Right lobe of liver (tissue), 6 donors: ENCODE measurements at regions not wholly inside any gene's neighbourhood (a gene's known extent, or its start where the extent isn't known, plus 50 kb on each side); places are given as distances from the start of the nearest gene placed in this dataset.

ENCODE experiments used
- ATAC-seq, 4 donors: fragments of 200-7000 bp; cut with Tn5 transposase; one replicate each; pipeline ENCODE4 v1.9.1; 2020; ENCODE audit warnings: mild to moderate bottlenecking in 4 of 4, moderate library complexity in 4 of 4
- DNase-seq, 3 donors: peaks; one replicate each; pipeline ENCODE4 v3.0.0-alpha.2; 2020
- H3K27ac ChIP-seq, 3 donors: fragments of 200-600 bp; one replicate each; pipeline ENCODE4 v1.8.0; 2022
- H3K27me3 ChIP-seq, 2 donors: fragments of 200-600 bp; one replicate each; pipeline ENCODE4 v1.8.0; 2022
- H3K36me3 ChIP-seq, 4 donors: fragments of 200-600 bp; sonication (generic) in 1 of 4; one replicate each; pipeline versions ENCODE4 v1.5.1 to v1.8.0; 2017 to 2022; ENCODE audit warnings: control low read depth in 1 of 4
- H3K4me1 ChIP-seq, 4 donors: fragments of 200-600 bp; sonication (generic) in 1 of 4; one replicate each; pipeline versions ENCODE4 v1.5.1 to v1.8.0; 2017 to 2022; ENCODE audit warnings: control low read depth in 1 of 4
- H3K4me3 ChIP-seq, 3 donors: fragments of 200-600 bp; one replicate each; pipeline ENCODE4 v1.8.0; 2022
- H3K9me3 ChIP-seq, 4 donors: fragments of 200-600 bp; sonication (generic) in 1 of 4; one replicate each; pipeline versions ENCODE4 v1.5.1 to v1.8.0; 2017 to 2022; ENCODE audit warnings: control low read depth in 1 of 4
- CTCF ChIP-seq, 4 donors: fragments of 200-600 bp in 3 of 4; fragments of 450-650 bp in 1 of 4; IDR thresholded peaks; one replicate each; pipeline versions ENCODE4 v1.5.1 to v1.8.0; 2016 to 2022; ENCODE audit warnings: antibody characterized with exemption in 4 of 4, mild to moderate bottlenecking in 2 of 4
- POLR2A ChIP-seq: fragments of 450-650 bp; IDR thresholded peaks from one replicate; pipeline ENCODE4 v1.6.1; 2017; ENCODE audit warnings: antibody characterized with exemption, mild to moderate bottlenecking
- WGBS: methylation state at CpG from one replicate; pipeline ENCODE4 v1.1.6; 2018; ENCODE audit warnings: low coverage, low lambda C conversion rate; ENCODE audit not compliant: insufficient coverage; ENCODE audit errors: missing lambda C conversion rate; 5-methylcytosine and 5-hydroxymethylcytosine counted together
- intact Hi-C, 2 donors: fragments of 100-400 bp; cut with DNase I; formaldehyde crosslinking; loops; one replicate each; pipeline versions ENCODE4 v1.11.2 to v1.14.1; 2022
- donor health status: DM: no; HTN: yes; CAD: no.
- donor health status: DM: no; HTN: no; CAD: no.
- donor health status: DM: no; HTN: no; CAD: no.
- donor health status: DM: no; HTN: yes; CAD: no.
- donor health status: DM: no; HTN: yes; CAD: no.

DNA sequence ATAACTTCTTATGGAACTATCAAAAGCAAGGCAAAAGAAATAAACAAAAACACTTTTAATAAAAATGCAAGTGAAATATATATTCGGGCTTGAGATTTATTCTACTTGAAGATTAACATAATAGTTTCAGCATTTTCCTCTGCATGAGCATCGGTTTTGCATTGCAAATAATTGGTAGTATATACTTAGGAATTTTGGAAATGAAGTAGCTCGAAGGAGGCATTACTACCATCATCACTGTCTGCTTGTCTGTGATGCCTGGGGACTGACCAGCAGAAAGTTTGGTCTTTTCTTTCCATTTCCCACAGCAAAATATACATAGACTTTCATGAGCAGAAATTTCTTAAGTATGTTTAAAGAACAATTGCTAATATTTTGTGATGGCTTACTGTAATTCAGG lies 570.7 kb downstream of the HTR1B start:
- no peak for DNase-seq
- no peak for ATAC-seq
- TF ChIP-seq POLR2A (no peak), CTCF (IDR thresholded peaks at IDR 0.05) (no peak)
- WGBS: 33% methylated on average over 3 of the region's 3 CpGs
- no peaks in the 10 kb centered on the region for H3K9me3 ChIP-seq
- H3K4me3 ChIP-seq: no peak overlapping the region
- no peaks in the 10 kb centered on the region for H3K27me3 ChIP-seq
- no peaks in the 10 kb centered on the region for H3K36me3 ChIP-seq
- H3K4me1 ChIP-seq: no peaks in the 10 kb centered on the region
- intact Hi-C loops: no loop called here
- H3K27ac ChIP-seq: no peak overlapping the region

DNA sequence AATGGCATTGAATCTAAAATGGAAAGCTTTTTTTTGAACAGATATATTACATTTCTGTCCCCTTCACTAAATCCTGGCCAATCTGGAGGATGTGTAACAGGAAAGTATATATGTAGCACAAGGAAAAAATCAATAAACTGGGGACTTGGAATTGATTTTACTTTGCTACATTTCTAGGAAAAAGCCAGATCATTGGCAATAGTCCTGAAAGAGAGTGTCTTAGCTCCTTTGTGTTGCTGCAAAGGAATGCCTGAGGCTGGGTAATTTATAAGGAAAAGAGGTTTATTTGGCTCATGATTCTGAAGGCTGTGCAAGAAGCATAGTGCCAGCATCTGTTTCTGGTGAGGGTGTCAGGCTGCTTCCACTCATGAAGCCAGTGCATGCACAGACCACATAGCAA lies 574.9 kb downstream of the HTR1B start:
- DNase-seq: no peak
- TF ChIP-seq POLR2A (no peak), CTCF (IDR thresholded peaks at IDR 0.05) (no peak)
- Histone ChIP-seq H3K9me3 (no peaks in the 10 kb centered on the region), H3K4me3 (no peak overlapping the region), H3K27me3 (no peaks in the 10 kb centered on the region), H3K27ac (no peak overlapping the region), H3K4me1 (peaks cover 0 to 9% (median 0%) of the 10 kb centered on the region in 4 donors), H3K36me3 (no peaks in the 10 kb centered on the region)
- ATAC-seq: no peak
- intact Hi-C loops: no loop called here

DNA sequence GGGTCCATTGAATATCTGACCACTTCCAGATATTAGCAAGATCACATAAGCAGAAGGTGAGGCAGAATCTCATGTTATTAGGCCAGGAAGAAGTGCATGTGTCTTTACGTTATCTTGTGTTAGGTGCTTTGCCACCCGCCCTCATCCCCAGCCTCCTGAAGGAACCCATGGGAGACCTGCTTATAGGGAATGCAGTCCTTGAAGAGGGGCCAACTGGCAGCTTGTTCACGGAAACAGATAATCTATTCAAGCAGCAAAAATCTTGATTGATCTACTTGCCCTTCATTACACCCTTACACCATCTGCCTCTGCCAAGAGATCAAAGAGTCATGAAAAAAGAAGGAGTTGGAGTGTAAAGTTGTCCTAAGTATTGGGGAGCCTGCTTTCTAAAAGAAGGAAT lies 576.4 kb downstream of the HTR1B start:
- no peaks in the 10 kb centered on the region for H3K27me3 ChIP-seq
- no peaks in the 10 kb centered on the region for H3K9me3 ChIP-seq
- H3K4me3 ChIP-seq: no peak overlapping the region
- H3K4me1 ChIP-seq: peaks cover 0 to 9% (median 0%) of the 10 kb centered on the region in 4 donors
- H3K36me3 ChIP-seq: no peaks in the 10 kb centered on the region
- 74% methylated on average over 3 of the region's 3 CpGs for WGBS
- no peak for ATAC-seq
- intact Hi-C loops: no loop called here
- DNase-seq: no peak
- TF ChIP-seq CTCF (IDR thresholded peaks at IDR 0.05): no peak
- H3K27ac ChIP-seq: no peak overlapping the region

- no peak for TF ChIP-seq CTCF (IDR thresholded peaks at IDR 0.05)
- Histone ChIP-seq H3K4me3 (no peak overlapping the region), H3K4me1 (peaks cover 0 to 9% (median 0%) of the 10 kb centered on the region in 4 donors), H3K36me3 (no peaks in the 10 kb centered on the region), H3K27ac (peak overlapping the region in 1 of 3 donors; percentile 6), H3K27me3 (no peaks in the 10 kb centered on the region), H3K9me3 (no peaks in the 10 kb centered on the region)
- 15% methylated on average over 1 of the region's 2 CpGs for WGBS
- DNase-seq: no peak
- peak; percentile 87 to 97 (median 92) for ATAC-seq
- intact Hi-C loops: no loop called here
Observed at GRCh38 chr6:76885861-76886301, 577.4 kb downstream of the HTR1B start.

- no peaks in the 10 kb centered on the region for H3K9me3 ChIP-seq
- H3K36me3 ChIP-seq: no peaks in the 10 kb centered on the region
- intact Hi-C loops: no loop called here
- no peak for TF ChIP-seq POLR2A
- TF ChIP-seq CTCF (IDR thresholded peaks at IDR 0.05): no peak
- H3K4me1 ChIP-seq: peaks cover 0 to 9% (median 0%) of the 10 kb centered on the region in 4 donors
- WGBS: 69% methylated on average over 1 of the region's 1 CpG
- no peaks in the 10 kb centered on the region for H3K27me3 ChIP-seq
- ATAC-seq: no peak
- H3K4me3 ChIP-seq: no peak overlapping the region
- no peak for DNase-seq
- H3K27ac ChIP-seq: no peak overlapping the region
Observed at GRCh38 chr6:76881414-76881813, 581.9 kb downstream of the HTR1B start.
